HL-60/S4 treated with phorbol 12-myristate 13-acetate at 8.2 ng/mL for 4 days and 3 days (cell line): ENCODE measurements at regions not wholly inside any gene's neighbourhood (a gene's known extent, or its start where the extent isn't known, plus 50 kb on each side); places are given as distances from the start of the nearest gene placed in this dataset.

ENCODE experiments used
- in situ Hi-C: fragments of 300-500 bp; cut with MboI; formaldehyde crosslinking; loops from 2 replicates; pipeline ENCODE4 v1.15.0; 2022; ENCODE audit warnings: low sequenced_read_pairs

GRCh38 chr16:85460252-85461021 lies 152.7 kb upstream of the GSE1 start:
- in situ Hi-C loops = no loop called here

- in situ Hi-C loops = no loop called here
Measured at GRCh38 chr16:85461022-85461813, 151.9 kb upstream of the GSE1 start.

- in situ Hi-C loops = no loop called here
Measured at GRCh38 chr16:85461814-85462713, 151.1 kb upstream of the GSE1 start.

GRCh38 chr16:85462714-85463611 lies 150.2 kb upstream of the GSE1 start:
- in situ Hi-C loops = no loop called here

- in situ Hi-C loops = no loop called here
Measured at GRCh38 chr16:85463672-85464382, 149.3 kb upstream of the GSE1 start.

GRCh38 chr16:85464383-85465305 lies 148.5 kb upstream of the GSE1 start:
- in situ Hi-C loops = no loop called here

- in situ Hi-C loops = no loop called here
Measured at GRCh38 chr16:85465328-85466303, 147.5 kb upstream of the GSE1 start.

GRCh38 chr16:85466304-85466700 lies 146.8 kb upstream of the GSE1 start:
- in situ Hi-C loops = no loop called here

- in situ Hi-C loops = no loop called here
Measured at GRCh38 chr16:85466989-85467388, 146.1 kb upstream of the GSE1 start.

- in situ Hi-C loops = no loop called here
Measured at GRCh38 chr16:85469929-85470590, 143.1 kb upstream of the GSE1 start.

- in situ Hi-C loops = no loop called here
Measured at GRCh38 chr16:85470873-85471272, 142.2 kb upstream of the GSE1 start.

- in situ Hi-C loops = no loop called here
Measured at GRCh38 chr16:85471469-85472431, 141.4 kb upstream of the GSE1 start.

- in situ Hi-C loops = no loop called here
Measured at GRCh38 chr16:85472514-85472913, 140.6 kb upstream of the GSE1 start.

GRCh38 chr16:85473323-85473722 lies 139.8 kb upstream of the GSE1 start:
- in situ Hi-C loops = no loop called here

- in situ Hi-C loops = no loop called here
Measured at GRCh38 chr16:85473909-85474620, 139.1 kb upstream of the GSE1 start.
